Glomerular visceral epithelial cell (primary cell): ENCODE measurements at regions not wholly inside any gene's neighbourhood (a gene's known extent, or its start where the extent isn't known, plus 50 kb on each side); places are given as distances from the start of the nearest gene placed in this dataset.

Source experiments
- DNase-seq: peaks from one replicate; pipeline ENCODE4 v3.0.0-alpha.2; 2016; ENCODE audit errors: extremely low spot score

DNA sequence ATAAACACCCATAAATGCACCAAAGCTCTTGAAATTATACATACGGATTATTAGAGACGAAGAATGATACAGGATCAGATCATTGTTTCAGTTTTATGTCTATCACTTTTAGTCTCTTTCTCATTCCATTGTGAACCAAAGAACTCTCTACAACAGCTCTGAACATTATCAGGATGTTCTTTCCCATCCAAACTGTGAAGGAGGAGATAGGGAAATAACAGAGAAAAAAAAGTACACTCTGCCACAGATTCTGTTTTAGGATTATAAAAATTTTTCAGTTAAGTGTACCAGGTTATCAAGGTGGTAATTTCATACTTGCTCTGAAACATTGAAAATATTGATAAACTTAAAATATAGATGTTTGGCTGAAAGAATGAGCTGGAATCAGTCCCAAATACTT, 270.9 kb downstream of the MZT1 start:
- DNase-seq: no peak

DNA sequence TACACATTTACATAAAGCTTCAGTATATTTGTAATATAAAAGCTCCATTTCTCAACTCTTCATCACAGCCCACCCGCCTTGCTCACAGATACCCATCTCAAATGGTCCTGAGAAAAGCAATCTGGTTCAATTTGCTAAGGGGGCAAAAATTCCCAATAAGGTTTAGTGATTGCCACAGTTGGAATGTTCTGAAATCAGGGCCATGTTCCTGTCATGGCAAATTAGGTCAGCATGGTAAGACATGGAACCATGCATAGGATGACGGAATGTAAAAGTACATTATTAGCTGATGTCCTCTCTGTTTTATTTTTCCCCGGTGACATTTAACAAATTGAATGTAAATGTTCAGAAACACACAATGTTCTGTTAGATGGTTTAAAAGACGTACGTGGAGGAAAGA, 274.3 kb downstream of the MZT1 start:
- no peak for DNase-seq

DNA sequence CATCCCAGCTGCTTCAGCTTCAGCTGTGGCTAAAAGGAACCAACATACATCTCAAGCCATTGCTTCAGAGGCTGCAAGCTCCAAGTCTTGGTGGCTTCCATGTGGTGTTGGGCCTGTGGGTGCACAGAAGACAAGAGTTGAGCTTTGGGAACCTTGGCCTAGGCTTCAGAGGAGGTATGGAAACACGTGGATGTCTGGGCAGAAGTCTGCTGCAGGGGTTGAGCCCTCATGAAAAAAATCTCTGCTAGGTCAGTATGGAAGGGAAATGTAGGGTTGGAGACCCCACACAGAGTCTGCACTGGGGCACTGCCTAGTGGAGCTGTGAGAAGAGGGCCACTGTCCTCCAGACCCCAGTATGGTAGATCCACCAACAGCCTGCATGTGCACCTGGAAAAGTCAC, 279.3 kb downstream of the MZT1 start:
- no peak for DNase-seq

DNA sequence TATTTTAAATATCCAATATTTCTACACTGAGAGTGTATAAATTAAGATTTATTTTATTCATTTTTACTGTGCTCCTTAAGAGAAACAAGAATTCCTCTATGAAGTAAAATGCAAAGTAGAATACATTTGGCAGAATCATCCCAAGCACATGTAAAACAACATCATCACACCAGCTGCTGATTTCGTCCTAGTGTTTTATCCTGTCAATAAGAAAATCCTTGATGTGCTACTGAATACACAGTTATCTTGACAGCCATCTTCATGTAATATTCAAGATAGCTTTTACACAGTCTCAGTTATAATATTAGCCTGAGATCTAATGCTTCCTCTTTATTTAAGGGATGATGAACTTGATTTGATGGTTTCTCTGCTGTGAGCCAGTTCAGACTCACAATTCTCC, 282.4 kb downstream of the MZT1 start:
- no peak for DNase-seq

DNA sequence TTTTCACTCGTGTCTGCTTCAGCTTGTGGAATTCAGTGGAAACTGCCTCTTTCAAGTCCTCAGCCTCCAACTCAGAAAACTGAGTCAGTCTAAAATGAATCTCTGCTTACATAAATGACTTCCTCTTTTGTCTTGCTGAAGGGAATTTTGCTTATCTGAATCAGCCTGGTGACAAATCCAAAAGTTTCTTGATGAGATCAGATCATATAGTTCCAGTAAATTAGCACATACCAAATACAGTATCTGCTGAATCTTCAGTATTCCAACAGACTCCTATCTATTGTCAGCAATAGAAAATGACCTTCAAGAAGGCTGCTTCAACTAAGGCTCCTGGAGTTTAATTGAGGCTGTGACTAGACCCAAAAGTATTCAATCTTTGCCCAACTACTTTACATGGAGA, 290.0 kb downstream of the MZT1 start:
- DNase-seq: peak; percentile 36

DNA sequence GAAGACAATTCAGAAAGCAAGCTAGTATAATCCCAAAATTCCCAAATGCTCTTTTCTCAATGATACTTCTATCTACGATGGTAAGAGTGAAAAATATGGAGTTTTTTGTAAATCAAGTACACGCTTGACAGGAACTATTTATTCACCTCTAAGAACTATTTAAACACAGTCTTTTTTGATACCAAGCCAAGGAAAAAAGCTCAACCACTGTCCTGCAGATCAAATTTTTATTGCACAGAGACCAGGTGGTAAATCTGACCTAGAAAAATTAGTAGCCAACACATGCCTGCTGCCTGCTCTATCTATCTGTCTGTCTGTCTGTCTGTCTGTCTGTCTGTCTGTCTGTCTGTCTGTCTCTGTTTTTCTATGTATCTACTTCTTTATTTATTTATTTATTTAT, 292.2 kb downstream of the MZT1 start:
- DNase-seq: no peak

DNA sequence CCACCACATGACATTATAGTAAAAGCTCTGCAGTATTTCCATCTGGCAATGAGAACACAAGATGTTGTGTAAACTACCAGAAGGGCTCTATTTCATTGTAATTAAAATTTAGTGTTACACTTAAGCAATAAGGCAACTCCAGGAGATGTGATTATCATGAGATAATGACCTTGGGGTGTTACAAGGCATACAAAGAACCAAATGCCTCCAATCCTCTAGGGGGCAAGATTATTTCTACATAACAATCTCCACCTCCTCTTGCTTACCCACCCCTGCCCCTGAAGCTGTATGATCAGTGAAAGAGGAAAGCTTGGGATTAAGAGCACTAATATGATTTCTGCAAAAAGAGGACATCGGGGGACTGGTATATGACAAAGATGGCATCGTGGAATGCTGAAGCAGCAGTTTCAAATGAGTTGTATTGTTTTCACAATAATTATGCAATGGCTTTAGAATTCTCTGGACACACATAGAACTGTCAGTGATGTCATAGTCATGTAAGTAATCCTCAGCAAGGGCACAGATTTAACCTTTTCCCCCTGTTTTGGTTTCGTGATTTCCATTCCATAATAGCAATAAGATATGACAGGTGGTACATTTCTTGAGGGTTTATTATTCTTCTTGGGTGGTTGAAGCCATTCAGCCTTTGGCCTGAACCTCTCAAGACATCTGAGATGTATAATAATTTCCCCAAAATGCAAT, 295.3 kb downstream of the MZT1 start:
- no peak for DNase-seq

DNA sequence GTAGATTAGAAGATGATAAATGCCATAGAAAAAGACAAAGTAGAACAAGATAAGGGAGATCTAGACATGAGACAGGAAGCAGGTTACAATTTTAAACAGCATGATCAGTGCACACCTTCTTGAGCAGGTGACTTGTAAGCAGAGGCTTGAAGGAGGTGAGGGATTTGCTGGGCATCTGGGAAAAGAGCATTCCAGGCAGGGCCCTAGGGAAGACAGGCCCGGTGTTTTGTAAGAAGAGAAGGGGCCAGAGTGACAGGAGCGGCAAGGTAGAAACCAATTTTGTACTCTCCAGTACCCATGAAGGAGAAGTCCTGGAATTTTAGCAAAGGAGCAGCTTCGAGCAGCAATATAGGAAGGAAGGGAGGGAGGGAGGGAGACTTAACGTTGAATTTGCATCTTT, 296.5 kb downstream of the MZT1 start:
- DNase-seq: no peak

DNA sequence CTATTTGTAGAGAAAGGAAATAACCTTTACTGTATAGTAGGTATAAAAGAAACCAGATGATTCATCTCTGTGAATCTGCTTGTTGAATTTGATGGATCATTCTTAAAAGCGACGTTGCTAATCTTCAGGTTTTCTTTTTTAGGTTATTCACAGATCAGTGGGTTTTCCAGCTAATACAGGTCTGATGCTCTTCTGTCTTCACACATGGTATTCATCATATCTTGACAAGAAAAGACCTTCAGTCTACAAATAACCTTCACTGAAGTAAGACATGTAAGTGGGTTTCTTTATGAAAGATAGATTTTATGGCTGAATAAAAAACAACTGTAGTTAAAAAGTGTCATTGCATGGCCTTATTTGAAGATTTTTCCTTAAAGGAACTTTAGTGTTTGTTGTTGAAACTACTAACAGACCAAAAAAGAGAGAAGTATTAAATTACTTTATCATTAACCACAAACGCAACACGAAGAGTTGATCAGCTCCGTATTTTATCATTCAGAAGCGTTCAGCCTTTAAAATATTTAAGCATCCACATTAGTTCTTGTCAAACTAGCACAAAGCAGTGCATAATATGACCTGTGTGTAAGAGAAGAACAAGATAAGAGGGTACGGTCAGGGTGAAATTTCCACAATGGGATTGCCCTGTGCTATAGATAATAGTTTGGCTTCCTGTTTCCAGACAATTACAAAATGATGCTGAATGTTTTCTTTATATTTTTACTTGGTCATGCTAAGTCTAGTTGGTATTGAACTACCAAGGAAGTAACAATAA, 299.5 kb downstream of the MZT1 start:
- no peak for DNase-seq

DNA sequence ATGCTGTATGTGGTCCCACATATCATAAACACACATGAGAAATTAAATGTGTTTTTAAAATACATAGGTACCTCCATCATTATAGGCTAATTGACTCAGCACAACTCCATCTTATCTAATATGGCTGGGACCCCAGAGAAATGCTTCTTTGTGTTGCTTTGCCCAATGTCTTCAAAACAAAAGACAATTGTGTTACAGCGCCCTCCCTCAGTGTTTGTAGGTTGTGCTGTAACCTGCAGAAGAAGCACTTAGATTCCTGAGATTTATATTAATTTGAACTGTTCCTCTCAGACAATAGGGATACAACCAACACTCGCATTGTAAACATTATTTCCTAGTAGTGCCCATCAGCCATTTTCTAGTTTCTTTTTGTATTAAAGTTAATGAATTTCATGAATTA, 303.4 kb downstream of the MZT1 start:
- DNase-seq: no peak

DNA sequence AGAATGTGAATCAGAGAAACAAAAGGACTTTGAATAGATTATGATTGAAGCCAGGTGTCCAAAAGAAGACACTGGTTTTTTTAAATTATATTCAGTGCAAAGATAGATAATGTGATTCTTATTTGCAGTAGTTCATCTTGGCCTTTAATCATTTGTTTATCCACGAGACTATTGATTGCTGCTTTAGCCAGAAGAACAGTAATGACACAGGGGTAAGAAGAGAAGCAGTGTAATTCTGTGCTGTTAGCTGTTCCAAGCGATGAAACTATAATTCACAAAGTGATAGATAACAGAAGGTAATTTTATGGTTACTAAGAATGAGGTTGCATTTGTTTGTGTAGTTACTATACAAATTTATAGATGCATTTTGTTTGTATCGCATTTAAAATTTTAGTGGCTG, 311.6 kb downstream of the MZT1 start:
- DNase-seq: no peak

DNA sequence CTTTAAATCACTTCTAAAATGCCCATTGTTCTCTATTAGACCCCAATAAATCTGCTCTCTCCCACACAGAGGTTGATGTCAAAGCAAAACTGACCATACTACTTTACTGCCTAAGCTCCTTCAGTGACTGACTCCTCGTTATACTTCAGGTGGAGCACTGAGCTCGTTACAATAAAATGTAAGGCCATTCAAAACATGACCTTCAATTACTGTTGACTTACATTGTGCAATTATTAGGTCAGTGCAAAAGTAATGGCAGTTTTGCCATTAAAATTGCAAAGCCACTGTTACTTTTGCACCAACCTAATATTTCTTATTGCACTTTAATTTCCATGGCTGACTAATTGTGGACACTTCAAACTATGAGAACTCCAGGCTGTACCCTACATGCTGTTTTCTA, 314.9 kb downstream of the MZT1 start:
- DNase-seq: no peak

DNA sequence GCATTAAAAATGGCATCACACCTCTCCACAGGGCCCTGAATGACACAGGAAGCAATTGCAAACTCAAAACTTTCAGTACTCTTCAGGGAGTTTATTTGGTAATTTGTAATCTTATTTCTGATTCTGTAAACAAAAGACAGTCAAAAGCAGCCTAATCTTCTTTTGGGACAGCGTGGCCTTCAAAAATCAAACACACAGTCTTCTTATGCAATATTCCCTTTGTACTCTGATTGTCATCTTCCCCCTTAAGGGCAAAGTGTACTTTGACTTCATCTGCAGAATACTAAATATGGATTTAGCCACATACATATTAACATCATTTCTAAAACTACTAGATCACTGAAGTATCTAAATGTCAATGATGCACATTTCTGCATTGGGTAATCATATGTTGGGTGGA, 322.0 kb downstream of the MZT1 start:
- DNase-seq: no peak

DNA sequence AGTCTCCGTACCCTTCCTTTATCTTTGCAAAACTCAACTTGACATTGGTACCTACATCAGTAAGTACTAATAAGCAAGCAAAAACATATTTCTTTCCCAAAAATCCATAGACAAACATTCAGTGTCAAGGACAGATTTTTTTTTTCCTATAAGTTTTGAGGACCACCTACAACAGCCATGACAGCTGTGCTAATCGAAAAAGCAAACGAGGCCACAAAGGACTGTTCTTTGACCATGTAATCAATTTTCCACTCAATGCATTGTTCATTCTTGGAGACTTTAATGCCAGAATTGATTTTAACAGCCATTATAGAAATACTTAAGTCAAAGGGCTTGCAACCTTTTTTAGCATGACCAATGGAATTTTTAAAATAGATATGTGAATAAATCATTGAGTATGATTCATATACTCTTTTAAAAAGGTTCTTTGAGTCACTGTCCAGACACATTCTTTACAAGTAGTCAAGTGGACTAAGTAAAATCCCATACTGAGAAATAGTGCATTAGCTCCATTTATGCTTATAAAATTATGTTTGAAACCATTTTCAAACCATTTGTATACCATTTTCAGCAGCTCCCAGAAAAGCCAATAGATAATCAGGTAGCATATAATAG, 323.9 kb downstream of the MZT1 start:
- DNase-seq: no peak

DNA sequence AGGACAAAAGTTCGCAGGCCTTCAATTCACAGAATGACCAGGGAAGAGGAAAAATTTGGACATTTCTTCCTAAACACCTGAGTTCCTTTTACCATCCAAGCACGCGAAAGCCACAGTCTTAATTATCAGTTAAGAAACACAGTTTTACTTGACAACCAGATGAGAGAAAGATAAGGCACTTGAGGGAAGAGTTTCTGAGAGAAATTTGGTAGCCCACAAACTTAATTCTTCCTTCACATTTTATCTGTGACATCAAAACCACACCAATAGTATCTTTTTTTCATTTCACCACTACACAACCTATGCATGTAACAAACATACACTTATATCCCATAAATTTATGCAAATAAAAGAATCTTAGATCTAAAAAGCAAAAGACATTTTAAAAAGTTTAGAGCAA, 326.6 kb downstream of the MZT1 start:
- DNase-seq: no peak

DNA sequence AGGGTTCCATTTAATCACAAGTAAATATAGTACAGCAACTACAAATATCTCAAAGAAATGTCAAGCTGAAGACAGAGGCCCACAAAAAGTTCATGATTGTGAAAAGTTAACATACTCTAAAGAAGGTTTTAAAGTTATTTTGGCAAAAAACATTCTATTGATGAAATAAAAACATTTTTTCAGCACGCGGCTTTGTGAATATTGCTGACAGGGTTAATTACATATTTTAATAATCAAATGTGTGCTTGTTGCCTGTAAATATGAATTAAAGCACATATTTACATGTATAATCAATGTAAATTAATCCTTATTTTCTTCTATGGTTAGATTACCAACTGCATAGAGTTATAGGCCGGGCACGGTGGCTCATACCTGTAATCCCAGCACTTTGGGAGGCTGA, 328.1 kb downstream of the MZT1 start:
- DNase-seq: no peak

DNA sequence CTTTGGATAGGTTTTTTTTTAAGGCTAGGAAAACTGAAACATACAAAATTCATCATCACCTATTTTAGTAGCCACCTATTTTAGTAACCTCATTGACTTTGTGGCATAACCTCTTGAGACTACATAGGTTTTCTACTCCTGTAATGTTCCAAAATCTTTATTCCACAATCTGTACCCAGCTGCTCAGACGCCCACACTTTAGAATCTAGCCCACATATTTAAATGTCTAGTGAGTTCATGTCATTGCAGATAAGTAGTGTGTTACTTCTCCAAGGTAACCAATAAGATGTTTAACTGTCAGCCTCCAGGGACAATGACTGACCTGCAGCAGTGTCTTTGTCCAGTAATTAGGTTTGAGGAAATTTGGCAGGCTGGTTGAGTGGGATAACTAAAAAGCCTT, 330.2 kb downstream of the MZT1 start:
- no peak for DNase-seq

DNA sequence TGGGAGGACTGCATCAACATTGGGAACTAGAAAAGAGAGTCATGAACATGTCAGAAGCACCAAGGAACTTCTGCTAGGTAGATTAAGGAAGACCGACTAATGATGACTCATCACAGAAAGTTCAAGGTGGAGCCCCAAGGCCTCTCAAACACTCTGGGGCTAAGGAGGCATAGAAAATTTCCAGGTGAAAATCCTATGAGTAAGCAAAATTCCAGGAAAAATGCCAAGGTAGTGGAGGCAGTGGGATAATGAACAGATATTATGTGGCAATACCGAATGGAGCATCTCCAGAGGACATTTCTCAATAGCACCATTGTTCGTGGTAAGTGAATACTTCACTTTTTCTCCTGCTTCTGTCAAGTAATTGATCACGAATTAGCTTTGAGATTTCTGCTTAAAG, 336.5 kb downstream of the MZT1 start:
- DNase-seq: peak; percentile 68

DNA sequence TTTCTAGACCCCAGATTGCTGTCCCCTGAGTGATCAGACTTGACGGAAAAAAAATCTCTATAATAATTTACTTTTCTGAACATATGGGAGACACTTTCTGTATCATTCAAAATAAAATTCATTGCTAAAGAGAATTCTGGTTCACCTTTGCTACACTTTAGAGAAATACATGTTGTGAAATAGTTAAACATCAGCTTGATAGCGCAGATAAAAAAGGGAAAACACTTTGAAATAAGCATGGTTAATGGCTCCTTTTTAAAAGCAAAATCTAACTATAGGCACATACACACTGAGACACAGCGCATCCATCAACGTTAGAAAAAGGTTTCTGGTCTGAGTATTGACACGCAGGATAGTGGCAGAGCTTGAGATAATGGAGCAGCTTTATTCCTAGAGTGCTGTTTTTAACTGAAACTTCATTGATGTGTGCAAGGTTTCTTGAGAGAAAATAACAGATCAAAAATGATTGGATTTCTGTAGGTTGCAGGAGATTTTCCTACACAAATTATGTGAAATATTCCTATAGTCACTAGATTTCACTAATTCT, 341.2 kb downstream of the MZT1 start:
- no peak for DNase-seq

DNA sequence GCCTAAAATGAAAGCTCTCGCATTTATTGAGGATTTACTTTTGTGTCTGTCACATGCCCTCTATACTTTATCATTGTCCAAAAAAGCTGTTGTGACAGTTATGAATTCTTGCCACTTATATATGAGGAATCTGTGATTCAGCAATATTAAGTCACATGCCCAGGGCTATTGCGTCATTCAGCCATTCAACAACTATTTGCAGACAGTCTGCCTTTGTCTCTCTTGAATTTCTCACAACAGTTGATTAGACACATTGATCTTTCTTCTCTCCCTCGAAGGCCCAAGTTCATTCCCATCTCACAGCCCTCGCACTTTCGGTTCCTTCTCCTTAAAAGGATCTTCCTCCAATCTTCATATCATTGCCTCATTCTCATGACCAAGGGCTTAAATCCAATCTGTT, 342.6 kb downstream of the MZT1 start:
- no peak for DNase-seq

DNA sequence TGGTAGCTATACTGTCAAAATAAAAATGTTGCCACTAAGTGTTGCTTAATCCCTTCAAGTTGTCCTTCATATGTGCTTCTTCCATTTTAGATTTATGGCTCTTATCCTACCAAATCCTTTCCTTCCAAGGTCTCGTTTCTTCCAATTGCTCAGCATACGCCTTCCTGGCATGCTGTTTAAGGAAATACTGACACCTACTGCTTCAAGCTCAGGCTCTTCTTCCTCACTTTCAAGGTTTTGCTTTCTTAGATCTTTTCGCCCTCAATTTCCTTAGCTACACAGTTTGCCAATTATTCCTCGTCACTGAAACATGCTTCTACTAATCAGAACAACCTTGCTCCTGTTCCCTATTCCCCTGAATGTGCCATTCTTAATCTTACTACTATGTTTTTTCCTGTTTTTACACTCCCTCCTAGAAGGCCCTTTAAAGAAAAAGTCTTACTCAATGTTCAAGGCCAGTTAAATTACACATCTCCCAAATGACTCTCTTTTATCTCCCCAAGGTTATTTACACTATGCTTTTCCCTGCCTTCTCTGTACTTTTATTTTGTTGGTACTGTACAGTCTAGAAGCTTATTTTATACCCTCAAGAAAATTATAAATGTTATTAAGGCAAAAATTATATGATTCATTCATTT, 343.1 kb downstream of the MZT1 start:
- DNase-seq: no peak

DNA sequence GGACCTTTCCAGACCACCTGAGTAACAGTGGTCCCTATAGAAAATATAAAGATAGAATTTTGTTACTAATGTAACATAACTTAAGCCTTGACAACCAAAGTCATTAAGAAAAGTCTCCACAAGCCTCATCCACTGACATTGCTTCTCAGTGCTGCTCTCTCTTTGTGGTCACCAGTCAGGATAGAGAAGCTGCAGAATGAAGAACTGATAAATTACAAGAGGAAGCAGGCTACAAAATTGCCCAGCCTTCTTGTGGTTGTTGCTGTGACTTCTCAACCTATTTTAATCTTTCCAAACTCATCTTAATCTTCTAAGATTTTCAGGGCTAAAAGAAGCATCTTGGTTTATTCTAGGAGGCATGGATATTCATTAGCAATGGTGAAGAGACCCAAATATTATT, 343.8 kb downstream of the MZT1 start:
- no peak for DNase-seq

DNA sequence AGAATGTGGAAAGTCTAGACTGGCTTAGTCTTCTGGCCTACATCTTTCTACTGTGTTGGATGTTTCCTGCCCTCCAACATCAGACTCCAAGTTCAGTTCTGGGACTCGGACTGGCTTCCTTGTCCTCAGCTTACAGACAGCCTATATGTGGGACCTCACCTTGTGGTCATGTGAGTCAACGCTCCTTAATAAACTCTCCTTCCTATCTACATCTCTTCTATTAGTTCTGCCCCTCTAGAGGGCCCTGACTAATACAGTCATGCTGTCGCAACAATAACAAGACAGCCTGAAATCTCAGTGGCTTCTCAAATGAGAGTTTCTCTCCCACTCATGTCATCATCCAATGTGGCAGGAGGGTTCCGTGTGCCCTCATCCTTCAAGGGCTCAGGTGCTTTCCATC, 347.8 kb downstream of the MZT1 start:
- peak; percentile 31 for DNase-seq
